GM21360 (cell line): ENCODE measurements at regions not wholly inside any gene's neighbourhood (a gene's known extent, or its start where the extent isn't known, plus 50 kb on each side); places are given as distances from the start of the nearest gene placed in this dataset.
"Not testable (repeated sequence)": the region's sequence is repeated elsewhere in the genome, so short reads cannot be mapped to it uniquely, and the experiment has no call there.

Source experiments
- ATAC-seq: cut with Tn5 transposase; IDR thresholded peaks from one replicate; pipeline ENCODE4 v1.9.1; 2021; ENCODE audit warnings: mild to moderate bottlenecking, moderate library complexity; ENCODE audit not compliant: unreplicated experiment

GRCh38 chr17:71779482-71779881 lies 341.3 kb upstream of the SOX9 start:
- ATAC-seq: no peak

GRCh38 chr17:71780596-71780995 lies 340.2 kb upstream of the SOX9 start:
- ATAC-seq: no peak

GRCh38 chr17:71782021-71782420 lies 338.8 kb upstream of the SOX9 start:
- not testable (repeated sequence) for ATAC-seq

GRCh38 chr17:71790791-71791190 lies 330.0 kb upstream of the SOX9 start:
- no peak for ATAC-seq

GRCh38 chr17:71791311-71791710 lies 329.5 kb upstream of the SOX9 start:
- no peak for ATAC-seq

- no peak for ATAC-seq
Measured at GRCh38 chr17:71792966-71793365, 327.9 kb upstream of the SOX9 start.

- ATAC-seq: no peak
Measured at GRCh38 chr17:71793518-71793917, 327.3 kb upstream of the SOX9 start.

- ATAC-seq: no peak
Measured at GRCh38 chr17:71798701-71799100, 322.1 kb upstream of the SOX9 start.

- ATAC-seq: no peak
Measured at GRCh38 chr17:71799657-71800056, 321.2 kb upstream of the SOX9 start.

- no peak for ATAC-seq
Measured at GRCh38 chr17:71801301-71801700, 319.5 kb upstream of the SOX9 start.

- no peak for ATAC-seq
Measured at GRCh38 chr17:71802663-71803062, 318.2 kb upstream of the SOX9 start.

GRCh38 chr17:71803656-71804284 lies 317.1 kb upstream of the SOX9 start:
- no peak for ATAC-seq

- no peak for ATAC-seq
Measured at GRCh38 chr17:71809537-71809936, 311.3 kb upstream of the SOX9 start.

- ATAC-seq: not testable (repeated sequence)
Measured at GRCh38 chr17:71813861-71814260, 307.0 kb upstream of the SOX9 start.

GRCh38 chr17:71821511-71821910 lies 299.3 kb upstream of the SOX9 start:
- ATAC-seq: no peak

GRCh38 chr17:71824671-71825070 lies 296.1 kb upstream of the SOX9 start:
- no peak for ATAC-seq

GRCh38 chr17:71825687-71826086 lies 295.1 kb upstream of the SOX9 start:
- no peak for ATAC-seq

- no peak for ATAC-seq
Measured at GRCh38 chr17:71828182-71828596, 292.6 kb upstream of the SOX9 start.

- no peak for ATAC-seq
Measured at GRCh38 chr17:71830866-71831265, 290.0 kb upstream of the SOX9 start.

GRCh38 chr17:71842986-71843385 lies 277.8 kb upstream of the SOX9 start:
- no peak for ATAC-seq

GRCh38 chr17:71845337-71845736 lies 275.5 kb upstream of the SOX9 start:
- no peak for ATAC-seq

- no peak for ATAC-seq
Measured at GRCh38 chr17:71846561-71847110, 274.2 kb upstream of the SOX9 start.
